Dedifferentiated amniotic fluid mesenchymal stem cell (primary cell): ENCODE measurements at regions not wholly inside any gene's neighbourhood (a gene's known extent, or its start where the extent isn't known, plus 50 kb on each side); places are given as distances from the start of the nearest gene placed in this dataset.
"Not testable (repeated sequence)": the region's sequence is repeated elsewhere in the genome, so short reads cannot be mapped to it uniquely, and the experiment has no call there.

Source experiments
- DNase-seq: peaks from one replicate; pipeline ENCODE4 v3.0.0-alpha.2; 2016; ENCODE audit errors: extremely low spot score

GRCh38 chr2:90293224-90293623, 1601.8 kb downstream of the RPIA start:
- not testable (repeated sequence) for DNase-seq

- not testable (repeated sequence) for DNase-seq
These were observed 1602.3 kb downstream of the RPIA start for GRCh38 chr2:90293806-90294205.

DNA sequence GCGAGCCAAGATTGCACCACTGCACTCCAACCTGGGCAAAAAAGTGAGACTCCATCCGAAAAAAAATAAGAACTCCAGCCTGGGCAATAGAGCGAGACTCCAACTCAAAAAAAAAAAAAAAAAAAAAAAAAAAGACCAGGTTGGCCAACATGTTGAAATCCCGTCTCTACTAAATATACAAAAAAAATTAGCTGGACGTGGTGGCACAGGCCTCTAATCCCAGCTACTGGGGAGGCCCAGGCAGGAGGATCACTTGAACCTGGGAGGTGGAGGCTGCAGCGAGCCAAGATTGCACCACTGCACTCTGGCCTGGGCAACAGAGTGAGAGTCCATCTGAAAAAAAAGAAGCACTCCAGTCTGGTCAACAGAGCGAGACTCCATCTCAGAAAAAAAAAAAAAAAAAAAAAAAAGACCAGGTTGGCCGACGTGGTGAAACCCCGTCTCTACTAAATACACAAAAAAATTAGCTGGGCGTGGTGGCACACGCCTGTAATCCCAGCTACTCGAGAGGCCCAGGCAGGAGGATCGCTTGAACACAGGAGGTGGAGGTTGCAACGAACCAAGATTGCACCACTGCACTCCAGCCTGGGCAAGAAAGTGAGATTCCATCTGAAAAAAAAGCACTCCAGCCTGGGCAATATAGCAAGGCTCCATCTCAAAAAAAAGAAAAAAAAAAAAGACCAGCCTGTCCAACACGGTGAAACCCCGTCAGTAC, 1603.7 kb downstream of the RPIA start:
- not testable (repeated sequence) for DNase-seq

DNA sequence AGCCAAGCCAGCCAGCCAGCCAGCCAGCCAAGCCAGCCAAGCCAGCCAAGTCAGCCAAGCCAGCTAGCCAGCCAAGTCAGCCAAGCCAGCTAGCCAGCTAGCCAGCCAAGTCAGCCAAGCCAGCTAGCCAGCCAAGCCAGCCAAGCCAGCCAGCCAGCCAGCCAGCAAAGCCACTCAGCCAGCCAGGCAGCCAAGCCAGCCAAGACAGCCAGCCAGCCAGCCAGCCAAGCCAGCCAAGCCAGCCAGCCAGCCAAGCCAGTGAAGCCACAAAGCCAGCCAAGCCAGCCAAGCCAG, 1605.0 kb downstream of the RPIA start:
- DNase-seq = not testable (repeated sequence)

GRCh38 chr2:90297701-90298100, 1606.2 kb downstream of the RPIA start:
- DNase-seq = not testable (repeated sequence)

DNA sequence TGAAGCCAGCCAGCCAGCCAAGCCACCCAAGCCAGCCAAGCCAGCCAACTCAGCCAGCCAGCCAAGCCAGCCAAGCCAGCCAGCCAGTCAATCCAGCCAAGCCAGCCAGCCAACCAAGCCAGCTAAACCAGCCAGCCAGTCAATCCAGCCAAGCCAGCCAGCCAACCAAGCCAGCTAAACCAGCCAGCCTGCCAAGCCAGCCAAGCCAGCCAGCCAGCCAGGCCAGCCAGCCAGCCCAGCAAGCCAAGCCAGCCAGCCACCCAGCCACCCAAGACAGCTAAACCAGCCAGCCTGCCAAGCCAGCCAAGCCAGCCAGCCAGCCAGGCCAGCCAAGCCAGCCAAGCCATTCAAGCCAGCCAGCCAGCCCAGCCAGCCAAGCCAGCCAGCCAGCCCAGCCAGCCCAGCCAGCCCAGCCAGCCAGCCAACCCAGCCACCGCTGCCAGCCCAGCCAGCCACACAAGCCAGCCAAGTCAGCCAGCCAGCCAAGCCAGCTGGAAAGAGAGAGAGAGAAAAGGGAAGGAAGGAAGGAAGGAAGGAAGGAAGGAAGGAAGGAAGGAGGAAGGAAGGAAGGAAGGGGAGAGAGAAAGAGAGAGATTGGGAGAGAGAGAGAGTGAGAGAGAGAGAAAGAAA, 1606.8 kb downstream of the RPIA start:
- not testable (repeated sequence) for DNase-seq

DNA sequence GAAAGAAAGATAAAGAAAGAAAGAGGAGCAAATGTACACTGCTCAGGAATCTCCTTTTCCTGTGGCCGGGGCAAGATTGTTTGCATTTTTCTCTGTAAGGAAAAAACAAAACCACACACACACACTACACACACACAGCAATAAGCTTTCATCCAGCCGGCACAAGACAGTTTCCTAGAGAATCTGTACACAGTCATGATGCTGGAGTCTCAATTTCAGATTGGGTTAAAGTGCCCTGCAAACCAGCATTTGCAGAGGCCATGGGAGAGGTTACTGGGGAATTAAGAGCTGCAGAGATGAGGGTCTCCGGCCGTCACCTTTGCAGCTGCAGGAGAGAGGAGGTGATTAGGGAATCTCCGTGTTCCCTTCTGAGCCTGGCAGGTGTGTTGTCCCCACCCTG, 1607.5 kb downstream of the RPIA start:
- not testable (repeated sequence) for DNase-seq

DNA sequence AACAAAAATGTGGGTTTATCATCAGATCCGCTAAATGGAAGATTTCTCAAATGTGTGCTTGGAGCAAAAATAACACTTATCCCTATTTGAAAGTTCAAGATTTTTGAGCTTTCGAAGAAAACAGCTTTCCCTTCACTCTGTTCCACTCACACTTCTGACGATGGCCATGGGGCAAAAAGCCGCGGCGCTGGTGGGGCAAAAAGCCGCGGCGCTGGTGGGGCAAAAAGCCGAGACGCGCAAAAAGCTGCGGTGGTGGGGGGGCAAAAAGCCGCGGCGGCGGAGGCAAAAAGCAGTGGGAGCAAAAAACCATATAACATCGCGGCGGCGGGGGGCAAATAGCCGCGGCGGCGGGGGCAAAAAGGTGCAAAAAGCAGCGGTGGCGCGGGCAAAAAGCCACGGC, 1631.5 kb downstream of the RPIA start:
- not testable (repeated sequence) for DNase-seq

- DNase-seq = peak; percentile 11
These were observed 1632.4 kb downstream of the RPIA start for GRCh38 chr2:90323612-90324558.

- not testable (repeated sequence) for DNase-seq
These were observed 1633.2 kb downstream of the RPIA start for GRCh38 chr2:90324672-90325071.

GRCh38 chr2:90325796-90326353, 1634.4 kb downstream of the RPIA start:
- DNase-seq = not testable (repeated sequence)

DNA sequence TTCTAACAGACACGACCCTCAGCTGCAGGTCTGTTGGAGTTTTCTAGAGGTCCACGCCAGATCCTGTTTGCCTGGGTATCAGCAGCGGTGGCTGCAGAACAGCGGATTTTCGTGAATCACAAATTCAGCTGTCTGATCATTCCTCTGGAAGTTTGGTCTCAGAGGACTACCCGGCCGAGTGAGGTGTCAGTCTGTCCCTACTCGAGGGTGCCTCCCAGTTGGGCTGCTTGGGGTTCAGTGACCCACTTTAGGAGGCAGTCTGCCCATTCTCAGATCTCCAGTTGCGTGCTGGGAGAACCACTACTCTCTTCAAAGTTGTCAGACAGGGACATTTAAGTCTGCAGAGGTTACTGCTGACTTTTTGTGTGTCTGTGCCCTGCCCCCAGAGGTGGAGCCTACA, 1664.1 kb downstream of the RPIA start:
- DNase-seq = not testable (repeated sequence)

DNA sequence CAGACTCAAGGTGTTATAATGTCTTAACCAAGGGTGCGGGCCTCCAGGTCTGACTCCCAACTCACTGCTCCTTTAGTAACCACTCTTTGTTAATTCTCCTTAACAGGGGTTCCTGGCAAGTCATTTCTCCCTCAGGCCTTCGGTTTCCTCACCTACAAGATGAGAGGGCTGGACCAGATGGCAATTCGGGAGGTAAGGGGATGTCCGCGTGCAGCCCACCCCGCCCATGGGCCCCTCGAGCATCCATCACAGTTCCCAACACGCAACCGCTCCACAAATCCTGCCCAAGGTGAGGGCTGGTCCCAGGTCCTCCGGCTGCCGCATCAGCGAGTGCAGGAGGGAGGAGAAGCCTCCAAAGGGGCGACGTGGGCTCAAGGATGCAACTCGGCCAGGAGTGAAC, 1667.9 kb downstream of the RPIA start:
- DNase-seq = not testable (repeated sequence)

DNA sequence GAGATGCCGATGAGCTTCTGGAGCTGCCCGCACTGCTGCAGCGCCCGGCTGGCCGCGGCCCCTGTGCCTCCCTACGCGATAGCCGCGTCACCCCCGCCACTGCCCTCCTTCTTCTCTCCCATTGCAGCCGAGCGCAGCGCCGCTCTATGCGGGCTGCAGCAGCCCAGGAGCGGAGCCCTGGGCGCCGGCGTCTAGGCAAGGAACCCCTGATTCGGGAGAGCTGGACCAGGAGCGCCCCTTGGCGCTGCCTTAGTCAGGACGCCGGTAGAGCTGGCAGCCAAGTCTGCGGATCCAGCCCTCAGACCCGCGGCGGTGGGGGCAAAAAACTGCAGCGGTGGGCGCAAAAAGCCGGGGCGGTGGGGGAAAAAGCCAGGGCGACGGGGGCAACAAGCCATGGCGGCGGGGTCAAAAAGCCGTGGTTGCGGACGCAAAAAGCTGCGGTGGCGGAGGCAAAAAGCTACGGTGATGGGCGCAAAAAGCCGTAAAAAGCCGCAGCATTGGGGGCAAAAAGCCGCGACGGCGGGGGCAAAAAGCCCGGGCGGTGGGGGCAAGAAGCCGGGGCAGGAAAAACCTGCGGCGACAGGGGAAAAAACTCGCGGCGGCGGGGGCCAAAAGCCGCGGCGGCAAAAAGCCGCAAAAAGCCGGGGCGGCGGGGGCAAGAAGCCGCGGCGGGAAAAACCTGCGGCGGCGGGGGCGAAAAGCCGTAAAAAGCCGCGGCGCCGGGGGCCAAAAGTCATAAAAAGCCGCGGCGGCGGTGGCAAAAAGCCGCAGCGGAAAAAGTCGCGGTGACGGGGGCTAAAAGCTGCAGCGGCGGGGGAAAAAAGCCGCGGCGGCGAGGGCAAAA, 1668.6 kb downstream of the RPIA start:
- not testable (repeated sequence) for DNase-seq

- DNase-seq = not testable (repeated sequence)
These were observed 1669.2 kb downstream of the RPIA start for GRCh38 chr2:90360731-90361035.
